Rectal smooth muscle tissue (tissue), 1 donor: ENCODE measurements at regions not wholly inside any gene's neighbourhood (a gene's known extent, or its start where the extent isn't known, plus 50 kb on each side); places are given as distances from the start of the nearest gene placed in this dataset.
"Not testable (repeated sequence)": the region's sequence is repeated elsewhere in the genome, so short reads cannot be mapped to it uniquely, and the experiment has no call there.

Experiments used
- H3K27ac ChIP-seq: one replicate; pipeline ENCODE4 v1.7.0; 2013; ENCODE audit warnings: low read depth, low read length, inconsistent platforms
- H3K27me3 ChIP-seq: one replicate; pipeline ENCODE4 v1.7.0; 2013; ENCODE audit warnings: low read length; ENCODE audit not compliant: control insufficient read depth, insufficient read depth
- H3K36me3 ChIP-seq: one replicate; pipeline ENCODE4 v1.7.0; 2013; ENCODE audit warnings: low read length; ENCODE audit not compliant: control insufficient read depth, insufficient read depth
- H3K4me1 ChIP-seq: one replicate; pipeline ENCODE4 v1.7.0; 2013; ENCODE audit warnings: low read length; ENCODE audit not compliant: control insufficient read depth, insufficient read depth
- H3K4me3 ChIP-seq: one replicate; pipeline ENCODE4 v1.7.0; 2013; ENCODE audit warnings: low read length
- H3K9ac ChIP-seq: one replicate; pipeline ENCODE4 v1.7.0; 2013; ENCODE audit warnings: low read length

GRCh38 chr5:116861666-116862065 is 287.0 kb upstream of the SEMA6A start:
- Histone ChIP-seq H3K27me3 (no peaks in the 10 kb centered on the region), H3K36me3 (no peaks in the 10 kb centered on the region), H3K9ac (no peak overlapping the region), H3K27ac (no peak overlapping the region), H3K4me3 (no peak overlapping the region), H3K4me1 (no peaks in the 10 kb centered on the region)

- no peak overlapping the region for H3K4me3 ChIP-seq
- no peaks in the 10 kb centered on the region for H3K36me3 ChIP-seq
- H3K27ac ChIP-seq: no peak overlapping the region
- H3K27me3 ChIP-seq: no peaks in the 10 kb centered on the region
- H3K9ac ChIP-seq: no peak overlapping the region
- H3K4me1 ChIP-seq: no peaks in the 10 kb centered on the region
These were observed 286.5 kb upstream of the SEMA6A start for GRCh38 chr5:116861097-116861496.

GRCh38 chr5:116859666-116860320 is 285.2 kb upstream of the SEMA6A start:
- Histone ChIP-seq H3K36me3 (no peaks in the 10 kb centered on the region), H3K27ac (no peak overlapping the region), H3K9ac (no peak overlapping the region), H3K4me3 (no peak overlapping the region), H3K27me3 (no peaks in the 10 kb centered on the region), H3K4me1 (no peaks in the 10 kb centered on the region)

- Histone ChIP-seq H3K4me1 (no peaks in the 10 kb centered on the region), H3K4me3 (no peak overlapping the region), H3K27ac (no peak overlapping the region), H3K36me3 (no peaks in the 10 kb centered on the region), H3K27me3 (no peaks in the 10 kb centered on the region), H3K9ac (no peak overlapping the region)
These were observed 284.2 kb upstream of the SEMA6A start for GRCh38 chr5:116858705-116859333.

GRCh38 chr5:116858020-116858419 is 283.4 kb upstream of the SEMA6A start:
- H3K27me3 ChIP-seq: not testable (repeated sequence)

GRCh38 chr5:116856271-116856670 is 281.6 kb upstream of the SEMA6A start:
- Histone ChIP-seq H3K27ac (no peak overlapping the region), H3K27me3 (no peaks in the 10 kb centered on the region), H3K36me3 (no peaks in the 10 kb centered on the region), H3K9ac (no peak overlapping the region), H3K4me1 (no peaks in the 10 kb centered on the region), H3K4me3 (no peak overlapping the region)

More at GRCh38 chr5:116858020-116858419, 283.4 kb upstream of the SEMA6A start:
- not testable (repeated sequence) for H3K9ac ChIP-seq, H3K36me3 ChIP-seq, H3K27ac ChIP-seq, H3K4me3 ChIP-seq, H3K4me1 ChIP-seq

- no peaks in the 10 kb centered on the region for H3K36me3 ChIP-seq
- H3K27ac ChIP-seq: no peak overlapping the region
- H3K4me3 ChIP-seq: no peak overlapping the region
- no peaks in the 10 kb centered on the region for H3K4me1 ChIP-seq
- no peaks in the 10 kb centered on the region for H3K27me3 ChIP-seq
- no peak overlapping the region for H3K9ac ChIP-seq
These were observed 279.4 kb upstream of the SEMA6A start for GRCh38 chr5:116853992-116854391.

- Histone ChIP-seq H3K4me3 (no peak overlapping the region), H3K4me1 (no peaks in the 10 kb centered on the region), H3K9ac (no peak overlapping the region), H3K36me3 (no peaks in the 10 kb centered on the region), H3K27me3 (no peaks in the 10 kb centered on the region), H3K27ac (no peak overlapping the region)
These were observed 274.4 kb upstream of the SEMA6A start for GRCh38 chr5:116848954-116849581.

- Histone ChIP-seq H3K4me1 (no peaks in the 10 kb centered on the region), H3K9ac (no peak overlapping the region), H3K27ac (no peak overlapping the region), H3K27me3 (no peaks in the 10 kb centered on the region), H3K4me3 (no peak overlapping the region), H3K36me3 (no peaks in the 10 kb centered on the region)
These were observed 273.3 kb upstream of the SEMA6A start for GRCh38 chr5:116847960-116848359.

- H3K27ac ChIP-seq: no peak overlapping the region
- H3K27me3 ChIP-seq: no peaks in the 10 kb centered on the region
- no peaks in the 10 kb centered on the region for H3K36me3 ChIP-seq
- H3K9ac ChIP-seq: no peak overlapping the region
- H3K4me1 ChIP-seq: no peaks in the 10 kb centered on the region
- no peak overlapping the region for H3K4me3 ChIP-seq
These were observed 269.4 kb upstream of the SEMA6A start for GRCh38 chr5:116844015-116844414.

GRCh38 chr5:116842514-116842961 is 267.9 kb upstream of the SEMA6A start:
- no peaks in the 10 kb centered on the region for H3K36me3 ChIP-seq
- H3K9ac ChIP-seq: no peak overlapping the region
- peaks cover 2% of the 10 kb centered on the region for H3K4me1 ChIP-seq
- no peaks in the 10 kb centered on the region for H3K27me3 ChIP-seq
- H3K27ac ChIP-seq: no peak overlapping the region
- H3K4me3 ChIP-seq: no peak overlapping the region

GRCh38 chr5:116841734-116842133 is 267.1 kb upstream of the SEMA6A start:
- Histone ChIP-seq H3K4me3 (no peak overlapping the region), H3K4me1 (peaks cover 2% of the 10 kb centered on the region), H3K9ac (no peak overlapping the region), H3K36me3 (no peaks in the 10 kb centered on the region), H3K27ac (no peak overlapping the region), H3K27me3 (no peaks in the 10 kb centered on the region)
